ENCODE measurements at regions not wholly inside any gene's neighbourhood (a gene's known extent, or its start where the extent isn't known, plus 50 kb on each side); places are given as distances from the start of the nearest gene placed in this dataset.

GRCh38 chr13:106961216-106961615, 393.3 kb upstream of the ARGLU1 start:
- TF ChIP-seq CTCF (conservative IDR thresholded peaks at IDR 0.05), result no peak

More at GRCh38 chr13:106961216-106961615, 393.3 kb upstream of the ARGLU1 start:
- no peaks in the 10 kb centered on the region for H3K27me3 ChIP-seq (ENCODE audit: insufficient read depth, low read length)
- H2BK15ac ChIP-seq (ENCODE audit: low read depth, low read length), result no peak overlapping the region
- no peak overlapping the region for H3K14ac ChIP-seq (ENCODE audit: insufficient read depth, low read length)
- H3K4me2 ChIP-seq (ENCODE audit: insufficient read depth, insufficient read length, low read length), result no peak overlapping the region
- H4K91ac ChIP-seq (ENCODE audit: insufficient read length, low read depth, low read length), result no peak overlapping the region
- WGBS (ENCODE audit: extremely low coverage, insufficient read length, low lambda C conversion rate), result no CpG with 5 or more reads among the region's 1 CpG
- H3K4me1 Mint-ChIP-seq, result no peaks in the 10 kb centered on the region
- no peaks in the 10 kb centered on the region for H3K9me3 ChIP-seq (ENCODE audit: control insufficient read depth, low read depth, low read length)
- DNase-seq, result no peak
- no peak overlapping the region for H2AK5ac ChIP-seq (ENCODE audit: insufficient read length, low read length)
- no peak overlapping the region for H2BK5ac ChIP-seq (ENCODE audit: insufficient read length, low read length)
- H3K36me3 Mint-ChIP-seq (ENCODE audit: insufficient read depth in 1 of 3, low read depth in 3 of 3), result no peaks in the 10 kb centered on the region
- no peak overlapping the region for H3K56ac ChIP-seq (ENCODE audit: insufficient read length, low read depth, low read length)
- no peak overlapping the region for H3K27ac Mint-ChIP-seq
- no peak overlapping the region for H3K9ac ChIP-seq (ENCODE audit: extremely low read depth, insufficient read length, low read length)
- no peak overlapping the region for H3K4me3 Mint-ChIP-seq
- H4K8ac ChIP-seq (replicated peaks; ENCODE audit: insufficient read length, low read depth, low read length), result no peak overlapping the region
- no peak overlapping the region for H4K5ac ChIP-seq (ENCODE audit: insufficient read length, low read depth, low read length)
- no peaks in the 10 kb centered on the region for H3K79me2 ChIP-seq (ENCODE audit: insufficient read depth, low read length)
- no peak overlapping the region for H3K18ac ChIP-seq (ENCODE audit: insufficient read length, low read depth, low read length)
- H3K4me1 ChIP-seq (ENCODE audit: insufficient read depth, low read length), result no peaks in the 10 kb centered on the region
- no peak overlapping the region for H3K27ac ChIP-seq (ENCODE audit: insufficient read length, low read depth, low read length)
- H4K20me1 ChIP-seq (ENCODE audit: control insufficient read depth, insufficient read depth, insufficient read length), result no peaks in the 10 kb centered on the region
- H3K23me2 ChIP-seq (ENCODE audit: insufficient read length, low read depth, low read length, poor library complexity, severe bottlenecking), result no peaks in the 10 kb centered on the region
- H3K23ac ChIP-seq (ENCODE audit: insufficient read length, low read depth, low read length), result no peak overlapping the region
- H3K79me1 ChIP-seq (ENCODE audit: insufficient read depth, low read depth, low read length, poor library complexity, severe bottlenecking), result no peaks in the 10 kb centered on the region
- no peak overlapping the region for H3T11ph ChIP-seq (ENCODE audit: low read length)
- no peak overlapping the region for H2BK20ac ChIP-seq (ENCODE audit: low read depth, low read length, poor library complexity, severe bottlenecking)
- H2AFZ ChIP-seq (ENCODE audit: low read length), result no peak overlapping the region
- no peak overlapping the region for H2BK120ac ChIP-seq (ENCODE audit: low read depth, low read length, poor library complexity, severe bottlenecking)
- peaks cover 1% of the 10 kb centered on the region for H3K27me3 Mint-ChIP-seq (ENCODE audit: low read depth)
- no peak overlapping the region for H3K4ac ChIP-seq (ENCODE audit: low read depth, low read length)
- no peaks in the 10 kb centered on the region for H3K9me3 Mint-ChIP-seq
- H2BK12ac ChIP-seq (ENCODE audit: insufficient read length, low read depth, low read length), result no peak overlapping the region

Measured in H9 (cell line).